Effector memory CD4-positive, alpha-beta T cell (primary cell): ENCODE measurements at regions not wholly inside any gene's neighbourhood (a gene's known extent, or its start where the extent isn't known, plus 50 kb on each side); places are given as distances from the start of the nearest gene placed in this dataset.

Source experiments
- DNase-seq, 3 donors: peaks; one replicate each; pipeline ENCODE4 v3.0.0-alpha.2; 2020
- H3K27ac ChIP-seq: 2 replicates; pipeline ENCODE4 v1.7.0; 2013; ENCODE audit warnings: mild to moderate bottlenecking, low read length, moderate library complexity; ENCODE audit not compliant: insufficient read depth, poor library complexity, severe bottlenecking
- H3K27me3 ChIP-seq: replicated peaks from 2 replicates; pipeline ENCODE4 v1.7.0; 2013; ENCODE audit warnings: mild to moderate bottlenecking, low read length; ENCODE audit not compliant: insufficient read depth, control insufficient read depth, poor library complexity, severe bottlenecking
- H3K36me3 ChIP-seq: 2 replicates; pipeline ENCODE4 v1.7.0; 2013; ENCODE audit warnings: mild to moderate bottlenecking, low read length, moderate library complexity; ENCODE audit not compliant: control insufficient read depth, insufficient read depth
- H3K4me1 ChIP-seq: 2 replicates; pipeline ENCODE4 v1.7.0; 2013; ENCODE audit warnings: low read length, mild to moderate bottlenecking; ENCODE audit not compliant: control insufficient read depth, insufficient read depth, poor library complexity, severe bottlenecking
- H3K4me3 ChIP-seq: 2 replicates; pipeline ENCODE4 v1.7.0; 2013; ENCODE audit warnings: low read length, low read depth, mild to moderate bottlenecking; ENCODE audit not compliant: insufficient read depth, poor library complexity, severe bottlenecking
- H3K9me3 ChIP-seq: 2 replicates; pipeline ENCODE4 v1.7.0; 2013; ENCODE audit warnings: mild to moderate bottlenecking, low read length, moderate library complexity; ENCODE audit not compliant: control insufficient read depth

DNA sequence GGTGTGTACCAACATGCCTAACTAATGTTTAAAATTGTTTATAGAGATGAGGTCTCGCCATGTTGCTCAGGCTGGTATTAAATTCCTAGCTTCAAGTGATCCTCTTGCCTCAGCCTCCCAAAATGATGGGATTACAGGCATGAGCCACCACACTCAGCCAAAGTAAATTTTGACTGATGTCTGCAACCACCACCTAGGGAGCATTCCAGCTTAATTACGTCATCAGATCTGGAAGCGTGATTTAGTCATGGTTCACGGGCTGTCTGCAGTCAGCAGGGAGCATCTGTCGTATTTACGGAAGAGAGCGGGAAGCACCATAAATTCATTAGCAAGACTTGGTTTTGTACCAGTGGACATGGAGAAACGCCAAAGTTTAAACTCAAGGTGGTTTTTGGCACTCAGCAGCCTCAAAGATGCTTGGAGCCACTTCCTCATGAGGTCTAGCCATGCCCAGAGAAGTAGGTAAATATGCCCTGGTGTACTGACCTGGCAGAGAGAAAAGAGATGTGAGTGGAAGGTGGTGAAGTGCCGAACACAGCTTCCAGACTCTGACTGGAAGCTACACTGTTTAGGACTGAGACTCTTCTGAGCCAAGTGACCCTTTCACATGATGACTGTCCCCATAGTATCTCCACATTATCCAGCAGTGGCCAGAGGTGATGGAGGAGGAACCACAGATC is 60.8 kb upstream of the SLC35F3 start:
- Histone ChIP-seq H3K9me3 (no peaks in the 10 kb centered on the region), H3K4me3 (no peak overlapping the region), H3K27me3 (no peaks in the 10 kb centered on the region), H3K36me3 (no peaks in the 10 kb centered on the region), H3K27ac (no peak overlapping the region), H3K4me1 (no peaks in the 10 kb centered on the region)
- DNase-seq: no peak

DNA sequence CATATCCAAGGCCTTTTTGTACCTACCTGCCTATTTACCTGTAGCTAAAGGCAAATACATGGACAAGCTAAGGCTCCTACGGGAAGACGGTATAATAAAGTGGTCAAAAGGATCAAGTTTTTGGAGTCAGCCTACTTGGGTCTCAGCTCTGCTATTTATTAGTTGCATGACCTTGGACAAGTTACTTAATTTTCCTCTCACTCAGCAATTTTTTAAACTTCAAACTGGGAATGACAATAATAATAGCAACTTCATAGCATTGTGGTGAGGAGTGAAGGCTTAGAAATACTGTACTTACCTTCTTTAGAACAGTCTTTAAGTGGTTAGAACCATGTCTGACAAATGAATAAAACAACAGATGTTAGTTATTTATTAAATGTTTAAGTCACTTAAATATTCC is 60.2 kb upstream of the SLC35F3 start:
- no peak overlapping the region for H3K4me3 ChIP-seq
- no peaks in the 10 kb centered on the region for H3K36me3 ChIP-seq
- no peak for DNase-seq
- H3K9me3 ChIP-seq: no peaks in the 10 kb centered on the region
- no peaks in the 10 kb centered on the region for H3K27me3 ChIP-seq
- H3K4me1 ChIP-seq: no peaks in the 10 kb centered on the region
- no peak overlapping the region for H3K27ac ChIP-seq

DNA sequence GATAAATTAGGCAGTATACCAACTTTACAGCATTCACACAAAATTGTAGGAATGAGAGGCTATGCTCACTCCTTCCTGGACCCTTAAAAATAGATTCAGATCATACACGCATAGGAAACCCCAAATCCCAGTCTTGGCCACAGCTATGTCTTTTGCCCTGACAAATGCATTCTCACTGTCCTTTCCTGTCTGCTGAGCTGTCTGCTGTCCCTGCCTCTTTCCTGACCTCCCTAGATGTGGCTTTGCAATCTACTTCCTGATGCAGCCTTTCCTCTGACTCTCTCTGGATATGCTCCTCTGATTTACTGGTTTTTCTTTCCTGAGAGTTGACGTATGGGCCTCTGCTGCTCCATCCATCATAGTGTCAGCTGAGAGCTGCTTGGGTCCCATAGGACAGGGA is 59.8 kb upstream of the SLC35F3 start:
- H3K27me3 ChIP-seq: no peaks in the 10 kb centered on the region
- no peak for DNase-seq

More for the DNA sequence above, 59.8 kb upstream of the SLC35F3 start:
- H3K4me3 ChIP-seq: no peak overlapping the region
- H3K9me3 ChIP-seq: no peaks in the 10 kb centered on the region
- H3K27ac ChIP-seq: no peak overlapping the region
- H3K36me3 ChIP-seq: no peaks in the 10 kb centered on the region
- no peaks in the 10 kb centered on the region for H3K4me1 ChIP-seq
